IMR-90 (cell line): ENCODE measurements at regions not wholly inside any gene's neighbourhood (a gene's known extent, or its start where the extent isn't known, plus 50 kb on each side); places are given as distances from the start of the nearest gene placed in this dataset.

Source experiments
- ATAC-seq: fragments of 200-7000 bp; cut with Tn5 transposase; 2 replicates; pipeline ENCODE4 v1.9.1; 2020; ENCODE audit warnings: low read depth, mild to moderate bottlenecking, moderate library complexity
- BruUV-seq: library from RNA; stranded (reverse); fragments of 400-500 nt; replicated peaks from 2 replicates; lab custom pipeline; 2021; lab: Mats Ljungman, UMichigan
- CTCF ChIA-PET: fragments of 300-600 bp; formaldehyde crosslinking; extraction: SDS; loops from one replicate; lab custom pipeline; 2021; ENCODE audit warnings: antibody characterized with exemption; lab: Yijun Ruan, JAX
- POLR2A ChIA-PET: fragments of 300-600 bp; sonication (Branson Sonifier 250); formaldehyde crosslinking; loops from one replicate; lab custom pipeline; 2022; ENCODE audit warnings: antibody characterized with exemption; ENCODE audit not compliant: unreplicated experiment; lab: Charles Lee
- DNase-seq: peaks from one replicate; pipeline ENCODE4 v3.0.0; 2013
- H2AFZ ChIP-seq: replicated peaks from 2 replicates; pipeline ENCODE3; 2013; ENCODE audit warnings: low read length, mild to moderate bottlenecking; ENCODE audit not compliant: poor library complexity
- H2AK5ac ChIP-seq: 2 replicates; pipeline ENCODE4 v1.6.1; 2013; ENCODE audit warnings: low read depth, low read length, inconsistent platforms
- H2AK9ac ChIP-seq: replicated peaks from 2 replicates; pipeline ENCODE3; 2013; ENCODE audit warnings: mild to moderate bottlenecking, low read depth, low read length, moderate library complexity; ENCODE audit not compliant: poor library complexity
- H2BK120ac ChIP-seq: 2 replicates; pipeline ENCODE4 v1.6.1; 2013; ENCODE audit warnings: low read depth, low read length, inconsistent platforms
- H2BK15ac ChIP-seq: 3 replicates; pipeline ENCODE4 v1.6.1; 2013; ENCODE audit warnings: low read depth, low read length, inconsistent platforms
- H2BK20ac ChIP-seq: 2 replicates; pipeline ENCODE4 v1.6.1; 2013; ENCODE audit warnings: low read depth, mild to moderate bottlenecking, inconsistent platforms, low read length, moderate library complexity
- H2BK5ac ChIP-seq: 2 replicates; pipeline ENCODE4 v1.6.1; 2013; ENCODE audit warnings: mild to moderate bottlenecking, low read depth, low read length, inconsistent platforms; ENCODE audit not compliant: poor library complexity, severe bottlenecking
- H3K14ac ChIP-seq: replicated peaks from 2 replicates; pipeline ENCODE4 v1.6.1; 2013; ENCODE audit warnings: low read depth, low read length, inconsistent platforms
- H3K18ac ChIP-seq: 2 replicates; pipeline ENCODE4 v1.6.1; 2013; ENCODE audit warnings: low read depth, low read length, control low read depth
- H3K23ac ChIP-seq: 2 replicates; pipeline ENCODE4 v1.6.1; 2013; ENCODE audit warnings: low read depth, low read length, inconsistent platforms
- H3K27ac ChIP-seq: 2 replicates; pipeline ENCODE4 v1.5.1; 2013; ENCODE audit warnings: mild to moderate bottlenecking, control low read depth, low read length; ENCODE audit not compliant: insufficient read depth
- H3K27me3 ChIP-seq: 2 replicates; pipeline ENCODE4 v1.6.1; 2013; ENCODE audit warnings: low read length; ENCODE audit not compliant: control insufficient read depth, insufficient read depth
- H3K36me3 ChIP-seq: 2 replicates; pipeline ENCODE4 v1.6.1; 2013; ENCODE audit warnings: low read length, mixed read lengths; ENCODE audit not compliant: control insufficient read depth, insufficient read depth
- H3K4ac ChIP-seq: 2 replicates; pipeline ENCODE4 v1.6.1; 2013; ENCODE audit warnings: low read depth, low read length, inconsistent platforms
- H3K4me1 ChIP-seq: 2 replicates; pipeline ENCODE4 v1.6.1; 2013; ENCODE audit warnings: low read length, mixed read lengths; ENCODE audit not compliant: control insufficient read depth, insufficient read depth
- H3K4me2 ChIP-seq: 2 replicates; pipeline ENCODE4 v1.6.1; 2013; ENCODE audit warnings: low read depth, mild to moderate bottlenecking, control low read depth, low read length, moderate library complexity
- H3K4me3 ChIP-seq: 2 replicates; pipeline ENCODE4 v1.5.1; 2013; ENCODE audit warnings: low read depth, mild to moderate bottlenecking, control low read depth, low read length, moderate library complexity; ENCODE audit not compliant: insufficient read depth
- H3K56ac ChIP-seq: 2 replicates; pipeline ENCODE4 v1.6.1; 2013; ENCODE audit warnings: low read length, inconsistent platforms; ENCODE audit not compliant: insufficient read depth; ENCODE audit errors: extremely low read depth
- H3K79me1 ChIP-seq, 2 experiments: 2 replicates each; pipeline ENCODE4 v1.6.1; 2013; ENCODE audit warnings: low read length in 2 of 2, inconsistent platforms in 1 of 2, low read depth in 1 of 2
- H3K9ac ChIP-seq: 2 replicates; pipeline ENCODE4 v1.6.1; 2013; ENCODE audit warnings: low read depth, low read length, control low read depth
- H3K9me1 ChIP-seq: 2 replicates; pipeline ENCODE4 v1.6.1; 2013; ENCODE audit warnings: low read length, inconsistent platforms; ENCODE audit not compliant: insufficient read depth
- H3K9me3 ChIP-seq: 2 replicates; pipeline ENCODE4 v1.6.1; 2013; ENCODE audit warnings: low read length; ENCODE audit not compliant: control insufficient read depth, insufficient read depth
- H4K20me1 ChIP-seq: 2 replicates; pipeline ENCODE4 v1.6.1; 2013; ENCODE audit warnings: low read length, inconsistent platforms; ENCODE audit not compliant: insufficient read depth
- H4K5ac ChIP-seq: 2 replicates; pipeline ENCODE4 v1.6.1; 2013; ENCODE audit warnings: mild to moderate bottlenecking, low read depth, low read length, control low read depth
- H4K8ac ChIP-seq, 2 experiments: 2 replicates each; pipeline ENCODE4 v1.6.1; 2013; ENCODE audit warnings: low read depth in 2 of 2, low read length in 2 of 2, control low read depth in 1 of 2, inconsistent platforms in 1 of 2
- H4K91ac ChIP-seq: 2 replicates; pipeline ENCODE4 v1.6.1; 2013; ENCODE audit warnings: low read depth, low read length, inconsistent platforms; ENCODE audit not compliant: insufficient read depth
- POLR2A ChIP-seq: IDR thresholded peaks from 2 replicates; pipeline ENCODE4 v1.6.1; 2012; ENCODE audit warnings: mild to moderate bottlenecking, low read depth, low read length
- RAD21 ChIP-seq: IDR thresholded peaks from 2 replicates; pipeline ENCODE4 v1.6.1; 2012; ENCODE audit warnings: low read length, improper control_type of control experiment
- WGBS, 2 experiments: methylation state at CpG; one replicate each; pipeline versions ENCODE4 v1.1.5 to v1.1.7; 2013; ENCODE audit warnings: missing lambda C conversion rate in 2 of 2; ENCODE audit not compliant: insufficient read length in 1 of 2; ENCODE audit errors: extremely low coverage in 2 of 2; 5-methylcytosine and 5-hydroxymethylcytosine counted together
- dilution Hi-C: fragments of 300-500 bp; cut with HindIII; formaldehyde crosslinking; loops from one replicate; pipeline ENCODE4 v1.14.3; 2018; ENCODE audit warnings: low sequenced_read_pairs; ENCODE audit not compliant: unreplicated experiment
- in situ Hi-C: fragments of 300-500 bp; cut with MboI; formaldehyde crosslinking; loops from 3 replicates; pipeline ENCODE4 v1.14.3; 2019; ENCODE audit warnings: low sequenced_read_pairs, inconsistent platforms, mixed read lengths
- intact Hi-C: fragments of 100-400 bp; cut with micrococcal nuclease; formaldehyde crosslinking; loops from 2 replicates; pipeline ENCODE4 v1.10.0; 2022

DNA sequence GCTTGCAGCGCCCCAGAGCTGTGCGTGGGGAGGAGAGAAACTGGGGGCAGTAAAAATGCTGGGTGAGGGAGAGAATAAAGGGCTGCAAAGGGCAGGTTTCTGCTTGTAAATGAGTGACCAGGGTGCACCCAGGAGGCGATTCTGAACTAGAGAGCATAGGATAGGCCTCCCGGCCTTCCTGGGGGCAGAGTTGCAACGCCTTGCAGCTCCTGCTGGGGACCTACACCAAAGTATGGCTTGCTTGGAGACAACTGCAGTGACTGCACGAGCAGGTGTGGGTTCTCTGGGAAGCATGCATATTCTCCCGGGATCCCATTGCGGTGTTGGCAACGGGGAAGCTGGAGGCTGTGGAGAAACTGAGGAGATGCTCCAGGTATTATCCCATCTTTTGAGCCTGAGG is 111.6 kb upstream of the SPACA1 start:
- Histone ChIP-seq H4K91ac (no peak overlapping the region), H2BK5ac (no peak overlapping the region), H3K56ac (no peak overlapping the region), H3K9me1 (no peaks in the 10 kb centered on the region), H2BK15ac (no peak overlapping the region), H3K4ac (no peak overlapping the region), H3K36me3 (no peaks in the 10 kb centered on the region), H2AFZ (no peak overlapping the region), H3K9ac (no peak overlapping the region), H3K27me3 (peaks cover 8% of the 10 kb centered on the region; the same call in 1 of the 2 replicates), H2AK5ac (no peak overlapping the region), H2BK20ac (no peak overlapping the region), H3K4me3 (no peak overlapping the region), H3K14ac (no peak overlapping the region), H3K27ac (no peak overlapping the region), H3K4me2 (no peak overlapping the region), H3K79me1 (no peaks in the 10 kb centered on the region), H4K5ac (no peak overlapping the region), H4K20me1 (no peaks in the 10 kb centered on the region), H2AK9ac (no peak overlapping the region), H3K4me1 (no peaks in the 10 kb centered on the region), H3K9me3 (no peaks in the 10 kb centered on the region), H4K8ac (no peak overlapping the region), H3K18ac (no peak overlapping the region), H2BK120ac (no peak overlapping the region), H3K23ac (no peak overlapping the region)
- dilution Hi-C loops, result no loop called here
- DNase-seq (no peak), ATAC-seq (no peak)
- ChIA-PET CTCF (no interaction called here), POLR2A (no interaction called here)
- in situ Hi-C loops, result loop anchor here (25.0 kb wide), 1 partner anchor 851 kb away; no protein-coding TSS in a partner anchor
- WGBS, 2 experiments, result 72% methylated on average over 3 of the region's 9 CpGs; no CpG with 5 or more reads in 1 of the 2 experiments
- BruUV-seq, result no TSS peak
- TF ChIP-seq POLR2A, result no peak
- no peak for TF ChIP-seq RAD21
- intact Hi-C loops, result no loop called here
